PC-9 (cell line): ENCODE measurements at regions not wholly inside any gene's neighbourhood (a gene's known extent, or its start where the extent isn't known, plus 50 kb on each side); places are given as distances from the start of the nearest gene placed in this dataset.

ENCODE experiments used
- CTCF ChIP-seq: fragments of 200-600 bp; sonication (generic); conservative IDR thresholded peaks from 2 replicates; pipeline ENCODE4 v1.6.1; 2017; ENCODE audit warnings: mixed run types, antibody characterized with exemption, mild to moderate bottlenecking, moderate library complexity
- EZH2 ChIP-seq: fragments of 200-600 bp; sonication (generic); IDR thresholded peaks from 2 replicates; pipeline ENCODE4 v1.8.0; 2017; ENCODE audit warnings: antibody characterized with exemption, low read depth

GRCh38 chr21:27196651-27197050 is 229.8 kb upstream of the ADAMTS5 start:
- TF ChIP-seq CTCF: no peak
- TF ChIP-seq EZH2: no peak
